ENCODE measurements at regions not wholly inside any gene's neighbourhood (a gene's known extent, or its start where the extent isn't known, plus 50 kb on each side); places are given as distances from the start of the nearest gene placed in this dataset.

DNA sequence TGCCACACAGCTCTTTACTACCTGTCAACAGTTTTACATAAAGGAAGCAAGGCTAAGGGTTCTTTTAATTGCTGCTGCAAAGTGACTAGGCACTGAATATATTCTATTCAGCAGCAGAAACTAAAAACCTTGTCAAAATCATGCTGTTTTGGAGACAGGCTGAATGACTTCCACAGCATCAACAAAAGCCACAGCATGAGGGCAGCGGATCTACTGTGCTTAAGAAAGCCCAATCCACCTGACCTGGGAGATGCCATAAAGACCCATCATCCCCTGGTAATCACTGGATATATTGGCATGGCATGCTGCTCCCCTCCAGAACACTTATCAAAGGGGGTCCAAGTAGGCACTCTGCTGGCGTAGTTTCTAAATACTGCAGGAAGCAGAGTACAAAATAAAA lies 715.1 kb upstream of the SLC8A1 start:
- TF ChIP-seq EP300 (IDR thresholded peaks at IDR 0.05) (no peak), CTCF (IDR thresholded peaks at IDR 0.05) (no peak), POLR2A (IDR thresholded peaks at IDR 0.05) (no peak)

Measured in sigmoid colon (tissue), 4 donors.